ENCODE measurements at regions not wholly inside any gene's neighbourhood (a gene's known extent, or its start where the extent isn't known, plus 50 kb on each side); places are given as distances from the start of the nearest gene placed in this dataset.
"Not testable (repeated sequence)": the region's sequence is repeated elsewhere in the genome, so short reads cannot be mapped to it uniquely, and the experiment has no call there.

GRCh38 chr5:34450338-34450737, 205.8 kb upstream of the RAI14 start:
- DNase-seq, result no peak

- DNase-seq, result no peak
Measured at GRCh38 chr5:34452170-34452828, 203.8 kb upstream of the RAI14 start.

DNA sequence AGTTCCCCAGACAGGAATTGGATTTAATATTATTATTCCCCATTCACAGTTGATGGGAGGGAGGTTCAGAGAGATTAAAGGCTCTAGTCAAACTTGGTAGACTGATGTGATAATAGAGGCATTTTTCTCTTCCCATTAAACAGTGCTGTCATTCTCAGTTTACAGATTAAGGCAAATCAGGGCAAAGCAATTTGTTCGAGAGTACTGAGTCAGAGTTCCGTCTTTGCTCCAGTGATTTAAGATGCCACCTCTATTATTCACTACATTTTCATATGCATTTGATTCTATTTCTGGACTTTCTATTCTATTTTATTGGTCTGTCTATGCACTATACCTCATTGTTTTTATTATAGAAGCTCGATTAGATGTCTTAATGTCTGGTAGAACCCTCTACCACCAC, 201.0 kb upstream of the RAI14 start:
- no peak for DNase-seq

DNA sequence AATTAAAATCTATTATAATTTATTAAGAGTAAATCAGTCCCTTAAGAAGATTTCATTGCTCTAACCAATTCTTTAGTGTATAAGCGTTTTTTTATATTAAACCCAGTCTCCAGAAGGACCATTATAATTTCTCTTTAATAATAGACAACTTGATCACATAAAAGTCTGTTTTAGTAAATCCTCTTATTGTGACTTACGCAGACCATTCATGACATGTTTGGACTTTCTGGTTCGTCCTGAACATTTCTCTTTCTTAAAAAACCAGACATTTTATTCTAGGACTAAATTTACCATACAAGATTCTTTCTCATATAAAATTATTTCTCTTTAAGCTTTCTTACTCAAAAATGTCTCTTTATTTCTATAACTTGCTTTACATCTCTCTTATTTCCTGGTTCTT, 196.2 kb upstream of the RAI14 start:
- no peak for DNase-seq

- no peak for DNase-seq
Measured at GRCh38 chr5:34460496-34460895, 195.6 kb upstream of the RAI14 start.

DNA sequence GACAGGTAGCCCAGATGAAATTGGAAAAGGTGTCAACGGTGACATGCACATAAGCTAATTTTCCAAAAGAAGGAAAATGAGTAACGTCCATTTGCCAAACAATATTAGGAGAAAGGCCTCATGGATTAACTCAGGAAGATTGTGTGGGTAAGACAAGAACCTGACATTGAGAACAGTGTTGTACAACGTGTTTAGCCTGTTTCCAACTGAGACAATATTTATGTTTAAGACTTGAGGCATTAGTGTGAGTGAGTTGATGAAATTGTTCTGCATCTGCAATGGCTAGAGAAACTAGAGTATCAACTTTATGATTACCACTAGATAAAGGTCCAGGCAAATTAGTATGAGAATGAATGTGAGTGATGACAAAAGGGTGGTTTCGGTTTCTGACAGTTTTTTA, 191.3 kb upstream of the RAI14 start:
- no peak for DNase-seq

GRCh38 chr5:34465301-34465700, 190.8 kb upstream of the RAI14 start:
- DNase-seq, result not testable (repeated sequence)

DNA sequence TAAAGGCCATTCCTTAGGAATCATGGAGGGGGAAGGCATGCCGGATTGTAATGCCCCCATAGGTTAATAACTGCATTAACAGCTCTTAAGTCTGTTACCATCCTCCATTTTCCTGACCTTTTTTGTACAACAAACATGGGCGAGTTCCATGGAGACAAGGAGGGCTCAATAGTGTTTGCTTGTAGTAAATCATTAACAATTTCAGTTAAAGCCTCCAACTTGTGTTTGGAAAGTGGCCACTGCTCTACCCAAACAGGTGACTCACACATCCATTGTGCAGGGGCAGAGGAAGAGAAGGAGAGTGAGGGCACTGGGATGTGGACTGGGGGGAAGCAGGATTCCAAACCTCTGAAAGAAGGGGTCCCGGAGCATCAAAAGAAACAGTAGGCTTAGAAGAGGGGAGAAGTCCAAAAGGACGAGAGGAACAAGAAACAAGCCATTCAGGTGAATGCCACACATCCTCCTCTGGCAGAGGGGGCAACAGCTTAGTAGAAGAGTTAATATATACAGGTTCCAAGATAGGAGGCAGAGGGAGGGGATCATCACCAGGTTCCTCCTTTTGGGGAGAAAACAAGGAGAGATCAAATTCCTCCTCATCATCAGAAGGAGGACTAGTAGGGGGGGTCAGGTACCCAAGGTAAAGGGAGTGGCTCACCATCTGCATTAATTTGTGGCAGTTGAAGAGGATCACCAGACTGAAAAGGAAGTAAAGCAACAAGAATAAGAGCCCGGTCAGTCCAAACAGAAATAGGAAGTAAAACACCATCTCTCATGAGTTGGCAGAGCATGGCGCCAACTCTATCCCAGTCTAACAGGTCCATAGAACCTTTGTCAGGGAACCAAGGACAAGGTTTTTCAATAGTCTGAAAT, 189.4 kb upstream of the RAI14 start:
- DNase-seq, result not testable (repeated sequence)

DNA sequence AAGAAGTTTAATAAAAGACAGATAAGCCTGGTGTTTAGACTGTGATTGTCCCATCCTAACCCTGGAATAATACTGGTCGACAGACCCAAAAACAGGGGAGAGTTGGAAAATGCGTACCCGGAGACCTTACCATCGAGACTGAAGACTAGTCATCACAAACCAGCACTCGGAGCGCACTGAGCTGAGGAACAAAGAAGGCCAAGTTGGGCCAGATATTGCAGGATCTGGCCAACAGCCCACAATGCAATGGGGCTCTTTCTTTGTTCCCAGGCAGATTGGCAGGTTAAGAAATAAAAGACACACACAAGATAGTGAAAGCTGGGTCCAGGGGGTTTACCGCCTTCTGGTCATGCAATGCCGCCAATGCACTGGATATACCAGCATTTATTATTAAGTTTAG, 188.7 kb upstream of the RAI14 start:
- no peak for DNase-seq

DNA sequence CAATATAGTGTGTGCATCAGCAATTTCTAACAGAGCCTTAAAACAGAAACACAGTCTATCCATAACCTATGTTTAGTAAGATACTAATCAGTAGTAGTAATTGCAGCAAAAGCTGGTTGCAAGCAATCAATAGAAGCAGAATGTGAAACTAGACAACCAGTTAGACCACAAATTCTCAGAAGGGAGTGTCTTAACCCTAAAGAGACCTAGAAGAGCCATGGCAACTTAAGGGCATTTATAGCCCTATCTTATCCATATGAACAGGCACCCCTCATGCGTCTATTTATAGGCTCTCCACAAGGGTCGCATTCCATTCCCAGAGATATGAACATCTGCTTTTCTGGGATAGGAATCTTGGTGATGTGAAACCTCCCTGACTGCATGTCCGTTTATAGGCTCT, 188.1 kb upstream of the RAI14 start:
- not testable (repeated sequence) for DNase-seq

- DNase-seq, result no peak
Measured at GRCh38 chr5:34469971-34470370, 186.2 kb upstream of the RAI14 start.

DNA sequence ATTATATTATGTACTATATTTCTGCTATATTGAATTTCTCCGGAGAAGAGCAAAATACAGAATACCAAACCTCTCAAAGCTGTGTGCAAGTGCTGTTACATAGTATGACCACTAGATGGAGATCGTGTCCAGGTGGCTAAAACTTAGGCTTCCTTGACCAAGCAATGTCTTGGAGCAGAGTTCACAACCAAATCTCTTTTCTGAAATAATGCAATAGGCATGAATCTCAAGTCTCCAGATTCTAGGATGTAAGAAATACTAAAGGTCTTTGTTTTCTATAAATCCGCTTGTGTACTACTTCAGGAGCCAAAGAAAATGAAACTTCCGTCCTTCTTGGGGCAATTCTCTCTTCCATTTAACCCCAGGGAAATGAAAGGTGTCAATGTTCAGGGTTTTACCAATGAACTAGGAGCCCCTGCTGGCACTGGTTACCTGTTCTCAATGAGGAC, 181.5 kb upstream of the RAI14 start:
- no peak for DNase-seq

DNA sequence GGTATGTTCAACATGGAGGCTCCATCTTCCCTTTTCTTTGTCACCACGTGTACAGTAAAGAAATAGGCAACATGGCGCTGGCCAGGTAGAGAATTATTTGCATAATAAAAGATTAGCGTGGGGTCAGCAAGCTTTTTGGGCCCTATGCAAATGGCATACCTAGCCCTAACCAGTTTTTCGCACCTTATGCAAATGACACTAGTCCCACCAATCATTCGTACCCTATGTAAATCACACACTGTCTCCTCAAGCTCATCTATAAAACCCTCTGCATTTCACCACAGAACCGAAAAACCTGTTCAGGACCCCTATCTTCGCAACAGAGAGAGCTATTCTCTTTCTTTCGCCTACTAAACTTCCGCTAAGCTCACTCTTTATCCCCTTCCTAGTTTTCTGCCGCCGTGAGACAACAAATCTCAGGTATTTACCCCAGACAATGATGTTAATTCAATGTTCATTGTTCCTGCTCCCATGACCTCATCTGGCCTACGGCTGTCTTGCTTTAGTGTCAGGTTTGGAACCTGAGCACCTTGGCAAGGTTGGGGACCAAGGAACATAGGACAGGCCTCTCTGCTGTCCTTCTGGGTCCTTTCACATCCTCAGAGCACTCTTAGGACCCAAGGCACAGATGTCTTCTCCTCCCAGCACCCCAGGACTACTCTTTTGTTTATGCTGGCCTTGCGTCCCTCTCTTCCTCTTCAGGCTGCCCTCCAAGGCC, 180.7 kb upstream of the RAI14 start:
- no peak for DNase-seq

- DNase-seq, result no peak
Measured at GRCh38 chr5:34476941-34477565, 179.1 kb upstream of the RAI14 start.

GRCh38 chr5:34480810-34481528, 175.2 kb upstream of the RAI14 start:
- no peak for DNase-seq

- no peak for DNase-seq
Measured at GRCh38 chr5:34483442-34484033, 172.6 kb upstream of the RAI14 start.

DNA sequence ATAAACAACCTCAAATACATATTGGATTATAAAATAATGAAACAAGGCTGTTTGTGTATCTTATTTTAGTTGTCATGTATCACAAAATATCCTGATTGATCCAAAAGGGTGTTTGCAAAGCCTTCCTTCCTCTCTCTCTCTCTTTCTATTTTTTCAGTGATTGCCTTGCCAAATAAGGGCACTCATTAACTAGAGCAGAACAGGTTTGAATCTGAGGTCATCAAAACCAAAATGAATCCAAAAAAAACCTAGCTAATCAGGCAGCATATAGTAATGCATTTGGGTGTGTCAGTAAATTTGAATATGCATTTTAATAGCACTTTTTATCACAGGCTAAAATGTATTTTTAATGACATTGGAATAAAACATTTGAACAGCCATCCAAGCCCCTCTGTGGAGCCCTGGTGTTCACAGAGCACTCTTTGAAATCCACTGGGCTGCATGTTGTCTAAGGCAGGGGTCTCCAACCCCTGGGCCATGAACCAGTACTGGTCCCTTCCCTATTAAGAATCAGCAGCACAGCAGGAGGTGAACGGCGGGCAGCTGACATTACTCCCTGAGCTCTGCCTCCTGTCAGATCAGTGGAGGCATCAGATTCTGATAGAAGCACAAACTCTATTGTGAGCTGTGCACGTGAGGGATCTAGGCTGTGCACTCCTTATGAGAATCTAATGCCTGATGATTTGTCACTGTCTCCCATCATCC, 171.8 kb upstream of the RAI14 start:
- no peak for DNase-seq

GRCh38 chr5:34485768-34486030, 170.4 kb upstream of the RAI14 start:
- no peak for DNase-seq

DNA sequence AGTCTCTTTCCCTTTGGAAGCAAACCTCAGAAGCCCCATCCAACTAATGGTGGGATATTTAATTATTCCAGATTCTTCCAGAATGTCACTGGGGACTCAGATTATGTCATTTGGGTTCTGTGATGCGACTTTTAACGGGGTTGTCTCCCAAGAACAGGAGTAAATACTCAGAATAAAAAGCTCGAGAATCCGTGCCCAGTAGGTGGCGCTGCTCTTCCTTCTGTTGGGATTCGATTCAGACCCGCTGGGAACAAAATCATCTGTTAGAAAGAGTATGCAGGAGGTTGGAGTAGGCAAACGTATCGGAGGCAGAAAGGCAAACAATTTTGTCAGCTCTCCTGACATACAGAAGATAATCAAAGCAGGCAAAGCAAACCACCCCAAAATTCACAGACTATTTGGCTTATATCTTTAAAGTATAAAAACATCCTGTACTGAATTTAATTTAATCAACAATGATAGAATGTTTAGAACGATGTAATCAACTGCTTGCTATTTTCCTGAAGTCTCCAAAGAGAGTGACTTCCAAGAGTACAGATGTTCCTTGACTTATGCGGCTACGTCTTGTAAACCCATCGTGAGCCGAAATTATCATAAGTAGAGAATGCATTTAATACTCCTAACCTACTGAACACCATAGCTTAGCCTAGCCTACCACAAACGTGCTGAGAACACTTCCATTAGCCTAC, 169.8 kb upstream of the RAI14 start:
- peak; percentile 60 for DNase-seq

DNA sequence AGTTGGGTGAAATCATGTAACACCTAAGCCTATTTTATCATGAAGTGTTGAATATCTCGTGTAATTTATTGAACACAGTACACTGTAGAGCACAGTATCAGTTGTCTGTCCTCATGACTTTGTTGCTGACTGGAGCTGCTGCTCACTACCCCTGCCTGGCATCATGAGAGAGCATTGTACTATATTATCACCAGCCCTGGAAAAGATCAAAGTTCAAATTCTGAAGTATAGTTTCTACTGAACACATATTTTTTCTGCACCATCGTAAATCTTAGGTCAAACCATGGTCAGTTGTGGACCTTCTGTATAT, 169.3 kb upstream of the RAI14 start:
- no peak for DNase-seq

GRCh38 chr5:34487159-34487879, 168.8 kb upstream of the RAI14 start:
- DNase-seq, result no peak
